Activated naive CD8-positive, alpha-beta T cell treated with anti-CD3 and anti-CD28 coated beads for 36 hours (primary cell): ENCODE measurements at regions not wholly inside any gene's neighbourhood (a gene's known extent, or its start where the extent isn't known, plus 50 kb on each side); places are given as distances from the start of the nearest gene placed in this dataset.

Experiments used
- DNase-seq: peaks from one replicate; pipeline ENCODE4 v3.0.0; 2021
- H3K27ac Mint-ChIP-seq: one replicate; pipeline ENCODE4 v1.8.0; 2022; ENCODE audit warnings: mild to moderate bottlenecking, moderate library complexity, mixed read lengths
- H3K27me3 Mint-ChIP-seq: one replicate; pipeline ENCODE4 v1.8.0; 2022; ENCODE audit warnings: mild to moderate bottlenecking, mixed read lengths
- H3K36me3 Mint-ChIP-seq: one replicate; pipeline ENCODE4 v1.8.0; 2021; ENCODE audit warnings: mild to moderate bottlenecking, mixed read lengths
- H3K4me1 Mint-ChIP-seq: one replicate; pipeline ENCODE4 v1.8.0; 2021; ENCODE audit warnings: mixed read lengths
- H3K4me3 Mint-ChIP-seq: one replicate; pipeline ENCODE4 v1.8.0; 2022; ENCODE audit warnings: mild to moderate bottlenecking, moderate library complexity, mixed read lengths
- H3K9me3 Mint-ChIP-seq: one replicate; pipeline ENCODE4 v1.8.0; 2022; ENCODE audit warnings: mixed read lengths

DNA sequence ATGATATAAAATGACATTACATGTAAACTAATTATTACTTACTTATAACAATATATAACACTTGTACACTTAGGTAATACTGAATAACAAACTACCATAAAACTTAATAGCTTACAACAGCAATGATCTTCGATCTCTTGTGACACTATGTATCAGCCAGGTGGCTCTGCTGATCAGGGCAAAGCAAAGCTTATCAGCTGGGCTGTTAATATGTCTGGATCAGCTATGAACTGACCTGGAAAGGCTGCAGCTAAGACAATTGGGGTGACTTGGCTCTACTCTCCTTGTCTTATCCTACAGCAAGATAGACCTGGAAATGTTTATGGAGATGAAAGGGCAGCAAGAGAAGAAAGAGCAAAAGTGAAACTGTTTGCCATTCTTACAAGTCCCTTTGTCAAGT, 511.3 kb downstream of the TLR4 start:
- H3K27ac Mint-ChIP-seq, result no peak overlapping the region
- H3K4me3 Mint-ChIP-seq, result no peak overlapping the region
- H3K4me1 Mint-ChIP-seq, result no peaks in the 10 kb centered on the region
- DNase-seq, result no peak
- H3K27me3 Mint-ChIP-seq, result no peaks in the 10 kb centered on the region
- H3K36me3 Mint-ChIP-seq, result no peaks in the 10 kb centered on the region
- H3K9me3 Mint-ChIP-seq, result peaks cover 2% of the 10 kb centered on the region

DNA sequence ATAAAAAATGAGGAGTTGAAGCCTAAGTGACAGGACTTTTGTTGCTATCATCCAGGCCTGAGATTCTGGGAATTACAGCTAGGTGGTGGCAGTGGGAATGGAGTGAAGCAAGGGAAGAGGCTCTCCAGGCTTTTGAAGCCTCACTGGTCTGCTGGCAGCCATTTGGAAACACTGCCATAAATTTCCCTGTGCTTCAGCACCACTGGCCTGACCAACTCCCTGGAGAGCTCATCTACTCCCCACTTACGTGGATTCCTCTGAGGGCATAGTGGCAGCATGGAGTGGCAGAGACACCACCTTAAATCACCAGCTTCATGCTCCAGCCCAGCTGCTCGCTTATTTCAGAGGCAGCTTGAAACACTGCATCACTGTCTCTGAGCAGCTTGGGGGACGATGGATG, 518.2 kb downstream of the TLR4 start:
- H3K27me3 Mint-ChIP-seq, result no peaks in the 10 kb centered on the region
- H3K4me3 Mint-ChIP-seq, result no peak overlapping the region
- H3K4me1 Mint-ChIP-seq, result no peaks in the 10 kb centered on the region
- DNase-seq, result no peak
- H3K9me3 Mint-ChIP-seq, result no peaks in the 10 kb centered on the region
- H3K27ac Mint-ChIP-seq, result no peak overlapping the region
- no peaks in the 10 kb centered on the region for H3K36me3 Mint-ChIP-seq

DNA sequence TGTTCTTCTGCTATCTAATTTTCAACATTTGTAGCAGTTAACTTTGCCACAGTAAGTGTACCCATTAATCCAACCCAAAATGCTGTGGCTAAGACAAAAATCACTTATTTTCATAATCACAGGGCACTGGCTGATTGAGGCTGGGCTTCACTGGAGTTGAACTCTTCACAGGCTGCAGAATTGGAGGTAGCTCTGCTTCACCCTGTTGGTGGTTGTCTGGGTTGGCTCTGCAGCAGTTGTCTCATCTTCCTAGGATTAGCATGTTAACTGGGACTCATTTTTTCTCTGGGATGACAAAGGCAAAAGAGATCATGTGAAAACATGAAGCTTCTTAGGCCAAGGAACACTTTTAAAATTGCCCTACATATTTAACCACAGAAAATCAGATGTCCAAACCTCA, 518.9 kb downstream of the TLR4 start:
- H3K27ac Mint-ChIP-seq, result no peak overlapping the region
- no peak overlapping the region for H3K4me3 Mint-ChIP-seq
- no peaks in the 10 kb centered on the region for H3K9me3 Mint-ChIP-seq
- H3K27me3 Mint-ChIP-seq, result no peaks in the 10 kb centered on the region
- DNase-seq, result no peak
- H3K36me3 Mint-ChIP-seq, result no peaks in the 10 kb centered on the region
- no peaks in the 10 kb centered on the region for H3K4me1 Mint-ChIP-seq

DNA sequence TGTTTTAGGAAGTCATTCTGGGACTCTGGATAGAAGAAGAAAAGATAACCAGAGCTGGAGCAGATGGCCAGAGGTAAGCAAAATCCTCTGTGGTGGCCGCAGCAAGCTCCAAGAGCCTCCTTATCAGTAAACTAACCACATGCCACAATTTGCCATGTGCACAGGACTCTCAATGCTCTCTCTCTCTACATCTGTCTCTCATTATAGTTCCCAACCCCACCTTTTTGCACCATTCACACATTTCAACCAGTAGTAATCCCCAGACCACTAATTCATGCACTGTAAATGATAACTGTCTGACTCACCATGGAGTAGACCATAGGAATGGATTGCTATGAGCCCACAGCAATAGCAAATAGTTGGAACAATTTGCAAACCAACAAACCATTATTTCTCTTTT, 526.1 kb downstream of the TLR4 start:
- Mint-ChIP-seq H3K27ac (no peak overlapping the region), H3K9me3 (no peaks in the 10 kb centered on the region), H3K27me3 (no peaks in the 10 kb centered on the region), H3K4me1 (no peaks in the 10 kb centered on the region), H3K36me3 (no peaks in the 10 kb centered on the region), H3K4me3 (no peak overlapping the region)
- DNase-seq, result no peak

DNA sequence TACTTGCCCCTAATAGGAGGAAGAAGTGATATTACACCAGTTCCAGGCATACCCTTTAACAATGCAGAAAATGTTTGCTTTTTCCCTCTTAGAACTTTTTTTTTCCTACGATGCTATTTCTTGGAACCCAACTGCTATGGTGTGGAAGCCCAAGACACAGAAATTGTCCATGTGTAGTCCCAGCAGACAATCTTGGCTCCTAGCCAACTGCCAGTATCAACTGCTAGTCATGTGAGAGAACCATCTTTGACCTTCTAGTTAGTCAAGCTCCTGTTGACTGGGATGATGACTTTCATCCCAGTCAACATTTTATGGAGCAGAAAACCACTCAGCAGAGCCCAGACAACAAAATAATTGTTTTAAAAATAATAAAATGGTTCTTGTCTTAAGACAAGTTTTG, 532.4 kb downstream of the TLR4 start:
- Mint-ChIP-seq H3K36me3 (no peaks in the 10 kb centered on the region), H3K9me3 (peaks cover 5% of the 10 kb centered on the region), H3K27me3 (no peaks in the 10 kb centered on the region), H3K27ac (no peak overlapping the region), H3K4me3 (no peak overlapping the region), H3K4me1 (no peaks in the 10 kb centered on the region)
- DNase-seq, result no peak

DNA sequence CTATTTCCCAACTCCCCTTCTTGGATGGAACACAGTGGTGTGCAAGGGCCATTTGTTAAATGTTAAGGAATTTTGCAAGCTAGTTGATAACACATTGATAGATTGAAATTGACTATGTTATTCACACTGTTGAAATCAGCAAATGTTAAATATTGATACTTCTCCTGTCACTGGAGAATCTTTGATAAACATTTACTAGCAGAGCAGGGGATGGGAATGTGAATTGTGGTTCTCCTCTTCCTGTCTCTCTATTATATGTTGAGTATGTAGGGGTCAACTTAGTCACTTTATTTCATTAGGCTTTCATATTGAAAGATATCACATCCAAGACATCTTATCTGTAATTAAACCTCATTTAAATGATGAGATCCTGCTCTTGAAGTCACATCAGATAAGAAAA, 533.9 kb downstream of the TLR4 start:
- H3K9me3 Mint-ChIP-seq, result peaks cover 6% of the 10 kb centered on the region
- H3K27ac Mint-ChIP-seq, result no peak overlapping the region
- DNase-seq, result no peak
- H3K4me3 Mint-ChIP-seq, result no peak overlapping the region
- H3K27me3 Mint-ChIP-seq, result no peaks in the 10 kb centered on the region
- H3K4me1 Mint-ChIP-seq, result no peaks in the 10 kb centered on the region
- no peaks in the 10 kb centered on the region for H3K36me3 Mint-ChIP-seq

- no peaks in the 10 kb centered on the region for H3K36me3 Mint-ChIP-seq
- no peaks in the 10 kb centered on the region for H3K4me1 Mint-ChIP-seq
- no peak overlapping the region for H3K27ac Mint-ChIP-seq
- H3K9me3 Mint-ChIP-seq, result peaks cover 2% of the 10 kb centered on the region
- H3K27me3 Mint-ChIP-seq, result no peaks in the 10 kb centered on the region
- no peak overlapping the region for H3K4me3 Mint-ChIP-seq
- DNase-seq, result no peak
Measured at GRCh38 chr9:118252027-118252426, 547.8 kb downstream of the TLR4 start.

- H3K27ac Mint-ChIP-seq, result no peak overlapping the region
- no peak overlapping the region for H3K4me3 Mint-ChIP-seq
- peaks cover 24% of the 10 kb centered on the region for H3K9me3 Mint-ChIP-seq
- no peaks in the 10 kb centered on the region for H3K36me3 Mint-ChIP-seq
- H3K4me1 Mint-ChIP-seq, result no peaks in the 10 kb centered on the region
- H3K27me3 Mint-ChIP-seq, result no peaks in the 10 kb centered on the region
- no peak for DNase-seq
Measured at GRCh38 chr9:118262191-118262590, 558.0 kb downstream of the TLR4 start.

DNA sequence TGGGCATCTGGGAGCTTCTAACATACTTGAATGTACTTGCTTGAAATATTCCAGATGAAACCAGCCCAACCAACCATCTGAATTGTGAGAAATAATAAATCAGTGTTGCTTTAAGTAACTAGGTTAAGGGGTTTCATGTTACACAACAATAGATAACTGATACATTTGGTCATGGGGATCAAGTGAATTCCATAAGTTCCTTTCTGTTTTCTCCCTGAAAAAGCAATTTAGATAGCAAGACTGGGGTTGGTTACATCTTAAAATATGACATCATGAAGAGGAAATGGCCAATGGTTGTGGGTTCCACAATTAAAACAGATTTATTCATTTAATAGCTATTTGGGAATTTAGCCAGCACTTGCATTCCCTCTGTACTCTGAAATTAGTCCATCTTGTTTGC, 559.7 kb downstream of the TLR4 start:
- Mint-ChIP-seq H3K27me3 (no peaks in the 10 kb centered on the region), H3K4me3 (no peak overlapping the region), H3K36me3 (no peaks in the 10 kb centered on the region), H3K4me1 (no peaks in the 10 kb centered on the region), H3K27ac (no peak overlapping the region), H3K9me3 (peaks cover 16% of the 10 kb centered on the region)
- DNase-seq, result no peak

DNA sequence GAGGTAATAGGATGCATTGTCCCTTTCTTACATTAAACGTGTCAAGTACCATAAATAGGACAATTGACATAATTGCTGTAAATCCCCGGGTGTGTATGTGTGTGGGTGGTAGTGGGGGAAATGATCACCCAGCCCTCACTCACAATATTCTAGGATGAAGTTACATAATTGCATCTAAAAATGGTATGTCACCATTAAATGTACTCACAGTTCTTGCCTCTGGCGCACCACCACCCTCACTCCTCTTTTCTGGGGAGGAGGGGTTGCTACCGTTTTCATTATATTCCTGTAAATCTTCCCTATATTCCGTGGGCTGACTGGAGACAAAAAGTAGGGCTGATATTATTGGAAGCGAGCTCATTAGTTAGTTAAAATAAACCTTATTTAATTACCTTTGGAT, 563.8 kb downstream of the TLR4 start:
- Mint-ChIP-seq H3K36me3 (no peaks in the 10 kb centered on the region), H3K9me3 (no peaks in the 10 kb centered on the region), H3K27me3 (no peaks in the 10 kb centered on the region), H3K4me1 (no peaks in the 10 kb centered on the region), H3K27ac (no peak overlapping the region), H3K4me3 (no peak overlapping the region)
- DNase-seq, result no peak

- no peaks in the 10 kb centered on the region for H3K9me3 Mint-ChIP-seq
- no peaks in the 10 kb centered on the region for H3K27me3 Mint-ChIP-seq
- no peak for DNase-seq
- H3K36me3 Mint-ChIP-seq, result no peaks in the 10 kb centered on the region
- no peak overlapping the region for H3K4me3 Mint-ChIP-seq
- no peak overlapping the region for H3K27ac Mint-ChIP-seq
- no peaks in the 10 kb centered on the region for H3K4me1 Mint-ChIP-seq
Measured at GRCh38 chr9:118269623-118270022, 565.4 kb downstream of the TLR4 start.

DNA sequence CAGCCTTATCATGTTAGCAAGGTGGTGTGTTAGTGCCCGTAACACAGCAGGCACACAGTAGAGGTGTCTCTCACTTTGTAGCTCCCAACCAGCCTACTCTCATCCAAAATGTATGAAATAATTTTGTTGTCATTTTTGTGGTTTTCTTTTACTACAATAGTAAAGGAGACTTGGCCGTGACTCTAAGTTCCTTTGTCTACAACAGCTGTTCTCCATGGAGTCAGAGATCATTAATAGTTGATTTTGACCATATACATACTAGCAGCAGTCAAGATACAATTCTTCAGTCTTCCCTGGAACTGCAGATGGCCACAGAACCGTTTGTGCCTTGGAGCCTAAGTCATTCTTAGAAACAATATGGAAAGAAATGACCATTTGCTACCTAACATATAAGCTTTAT, 567.1 kb downstream of the TLR4 start:
- Mint-ChIP-seq H3K36me3 (no peaks in the 10 kb centered on the region), H3K27me3 (no peaks in the 10 kb centered on the region), H3K4me3 (no peak overlapping the region), H3K4me1 (no peaks in the 10 kb centered on the region), H3K9me3 (no peaks in the 10 kb centered on the region), H3K27ac (no peak overlapping the region)
- no peak for DNase-seq

GRCh38 chr9:118271936-118272335, 567.7 kb downstream of the TLR4 start:
- DNase-seq, result no peak
- no peak overlapping the region for H3K4me3 Mint-ChIP-seq
- H3K27me3 Mint-ChIP-seq, result no peaks in the 10 kb centered on the region

DNA sequence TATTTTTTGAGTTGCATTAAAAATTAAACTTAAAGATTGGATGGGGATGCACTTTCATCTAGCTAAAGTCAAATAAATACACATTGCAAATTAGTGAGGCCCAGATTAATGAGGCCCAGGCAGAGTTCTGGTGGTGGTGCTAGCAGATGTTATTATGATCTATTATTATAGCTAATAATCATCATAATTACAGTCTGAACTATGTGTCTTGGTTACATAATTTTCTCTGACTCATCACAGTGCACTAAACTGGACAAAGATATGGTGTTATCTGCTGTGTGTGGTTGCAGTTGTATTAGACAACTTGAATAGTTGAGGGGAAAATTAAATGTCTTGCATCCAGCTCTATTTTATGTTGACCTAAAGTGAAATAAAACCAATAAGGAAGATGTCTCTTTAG, 568.8 kb downstream of the TLR4 start:
- no peaks in the 10 kb centered on the region for H3K4me1 Mint-ChIP-seq
- H3K36me3 Mint-ChIP-seq, result no peaks in the 10 kb centered on the region
- H3K4me3 Mint-ChIP-seq, result no peak overlapping the region
- H3K27me3 Mint-ChIP-seq, result no peaks in the 10 kb centered on the region
- no peak overlapping the region for H3K27ac Mint-ChIP-seq
- no peak for DNase-seq
- H3K9me3 Mint-ChIP-seq, result no peaks in the 10 kb centered on the region

More at GRCh38 chr9:118271936-118272335, 567.7 kb downstream of the TLR4 start:
- no peaks in the 10 kb centered on the region for H3K9me3 Mint-ChIP-seq
- H3K27ac Mint-ChIP-seq, result no peak overlapping the region
- no peaks in the 10 kb centered on the region for H3K4me1 Mint-ChIP-seq
- H3K36me3 Mint-ChIP-seq, result no peaks in the 10 kb centered on the region

DNA sequence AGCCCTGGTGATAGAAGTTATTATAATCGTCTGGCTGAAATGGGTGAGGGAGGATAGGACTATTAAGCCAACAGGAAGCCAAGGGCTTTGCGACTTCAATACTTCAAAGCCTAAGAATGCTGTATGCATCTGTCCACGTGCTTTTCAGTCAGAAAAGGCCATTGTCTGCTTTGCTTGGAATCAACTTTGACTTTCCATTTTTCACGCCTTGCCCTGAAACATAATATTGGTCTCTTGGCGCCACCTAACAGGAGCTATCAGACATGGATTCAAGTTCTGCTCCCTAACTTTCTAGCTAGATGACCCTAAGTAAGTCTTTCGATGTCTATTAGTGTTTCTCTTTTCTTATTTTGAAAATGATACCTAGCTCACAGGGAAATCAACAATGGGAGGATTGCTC, 572.6 kb downstream of the TLR4 start:
- Mint-ChIP-seq H3K27ac (no peak overlapping the region), H3K9me3 (peaks cover 1% of the 10 kb centered on the region), H3K27me3 (peaks cover 5% of the 10 kb centered on the region), H3K4me1 (no peaks in the 10 kb centered on the region), H3K4me3 (no peak overlapping the region), H3K36me3 (no peaks in the 10 kb centered on the region)
- no peak for DNase-seq

- Mint-ChIP-seq H3K36me3 (no peaks in the 10 kb centered on the region), H3K4me3 (no peak overlapping the region), H3K27ac (no peak overlapping the region), H3K4me1 (no peaks in the 10 kb centered on the region), H3K27me3 (peaks cover 5% of the 10 kb centered on the region), H3K9me3 (peaks cover 5% of the 10 kb centered on the region)
- DNase-seq, result no peak
Measured at GRCh38 chr9:118281772-118282171, 577.6 kb downstream of the TLR4 start.

GRCh38 chr9:118283488-118283887, 579.3 kb downstream of the TLR4 start:
- Mint-ChIP-seq H3K9me3 (peaks cover 6% of the 10 kb centered on the region), H3K4me3 (no peak overlapping the region), H3K27me3 (peaks cover 5% of the 10 kb centered on the region), H3K27ac (no peak overlapping the region), H3K36me3 (no peaks in the 10 kb centered on the region), H3K4me1 (no peaks in the 10 kb centered on the region)
- DNase-seq, result no peak
